Stomach (tissue), 4 donors: ENCODE measurements at regions not wholly inside any gene's neighbourhood (a gene's known extent, or its start where the extent isn't known, plus 50 kb on each side); places are given as distances from the start of the nearest gene placed in this dataset.

Experiments
- EP300 ChIP-seq: sonication (generic); formaldehyde crosslinking; IDR thresholded peaks from one replicate; pipeline ENCODE4 v1.6.1; 2017; ENCODE audit warnings: antibody characterized with exemption
- POLR2AphosphoS5 ChIP-seq, 3 donors: sonication (generic); formaldehyde crosslinking; IDR thresholded peaks; one replicate each; pipeline ENCODE4 v1.6.1; 2016; ENCODE audit warnings: antibody characterized with exemption in 3 of 3

DNA sequence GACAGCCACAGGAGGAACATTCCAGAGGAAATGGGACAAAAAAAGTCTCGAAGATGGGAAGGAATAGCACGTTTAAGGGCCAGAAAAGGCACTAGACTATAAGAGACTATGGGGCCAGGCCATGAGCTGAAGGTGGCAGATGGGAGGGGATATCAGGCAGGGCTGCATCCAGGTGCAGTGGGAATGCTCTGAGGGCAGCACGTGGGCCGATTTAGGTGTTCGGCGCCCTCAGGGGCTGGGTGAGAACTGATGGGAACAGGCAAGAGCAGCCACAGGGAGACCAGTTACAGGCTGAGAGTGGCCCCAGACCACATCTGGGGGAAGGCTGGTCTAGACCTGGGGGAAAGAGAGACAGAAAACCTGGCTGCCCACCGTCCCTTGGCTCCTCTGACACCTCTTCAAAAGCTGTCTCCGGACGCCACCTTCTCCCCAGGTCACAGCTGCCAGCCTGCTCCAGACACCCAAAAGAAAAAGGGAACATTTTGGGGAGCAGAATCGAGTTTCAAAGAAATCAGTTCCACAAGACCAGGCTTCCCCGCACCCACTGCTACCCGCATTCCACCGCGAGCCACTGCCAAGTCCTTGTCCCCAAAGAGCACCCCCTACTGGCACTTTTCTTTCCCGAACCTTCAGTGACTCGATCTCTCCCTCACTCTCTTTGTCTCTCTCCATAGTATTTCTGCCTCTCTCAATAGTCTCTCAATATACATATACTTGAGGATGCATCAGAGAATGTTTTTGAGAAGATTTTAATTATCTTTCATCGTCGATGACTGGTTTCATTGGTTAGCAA is 190.1 kb upstream of the AGAP1 start:
- TF ChIP-seq POLR2AphosphoS5 (IDR thresholded peaks at IDR 0.05) (no peak), EP300 (no peak)
